ENCODE measurements at regions not wholly inside any gene's neighbourhood (a gene's known extent, or its start where the extent isn't known, plus 50 kb on each side); places are given as distances from the start of the nearest gene placed in this dataset.

GRCh38 chr6:98092331-98092730, 742.0 kb upstream of the POU3F2 start:
- TF ChIP-seq POLR2A (IDR thresholded peaks at IDR 0.05; ENCODE audit: low read length) (no peak), GATA1 (IDR thresholded peaks at IDR 0.05; ENCODE audit: low read depth, low read length) (no peak)
